Suppressor macrophage treated with lipopolysaccharide for 4 hours (primary cell): ENCODE measurements at regions not wholly inside any gene's neighbourhood (a gene's known extent, or its start where the extent isn't known, plus 50 kb on each side); places are given as distances from the start of the nearest gene placed in this dataset.
"Not testable (repeated sequence)": the region's sequence is repeated elsewhere in the genome, so short reads cannot be mapped to it uniquely, and the experiment has no call there.

Experiments used
- DNase-seq: peaks from one replicate; pipeline ENCODE4 v3.0.0-alpha.2; 2020

GRCh38 chr1:238419209-238419608 is 528.5 kb upstream of the ZP4 start:
- no peak for DNase-seq

DNA sequence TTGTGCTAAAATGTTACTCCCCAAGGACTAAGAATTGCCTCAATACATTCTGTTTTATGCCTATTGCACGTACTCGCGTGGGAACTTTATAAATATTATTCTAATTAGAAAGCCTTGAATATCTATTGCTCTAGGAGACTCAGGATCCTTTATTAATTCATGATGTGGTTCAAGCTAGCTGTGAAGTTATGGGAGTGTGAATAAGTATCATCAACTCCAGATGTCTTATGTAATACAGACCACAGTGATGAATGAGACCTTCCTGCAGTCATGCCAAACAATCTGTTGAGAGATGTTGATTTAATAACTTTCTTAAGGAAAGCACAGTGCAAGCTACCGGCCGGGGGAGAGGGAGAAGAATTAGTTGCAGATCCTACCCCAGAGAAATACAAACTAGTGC is 519.2 kb upstream of the ZP4 start:
- no peak for DNase-seq

GRCh38 chr1:238409191-238409850 is 518.6 kb upstream of the ZP4 start:
- peak; percentile 53 for DNase-seq

DNA sequence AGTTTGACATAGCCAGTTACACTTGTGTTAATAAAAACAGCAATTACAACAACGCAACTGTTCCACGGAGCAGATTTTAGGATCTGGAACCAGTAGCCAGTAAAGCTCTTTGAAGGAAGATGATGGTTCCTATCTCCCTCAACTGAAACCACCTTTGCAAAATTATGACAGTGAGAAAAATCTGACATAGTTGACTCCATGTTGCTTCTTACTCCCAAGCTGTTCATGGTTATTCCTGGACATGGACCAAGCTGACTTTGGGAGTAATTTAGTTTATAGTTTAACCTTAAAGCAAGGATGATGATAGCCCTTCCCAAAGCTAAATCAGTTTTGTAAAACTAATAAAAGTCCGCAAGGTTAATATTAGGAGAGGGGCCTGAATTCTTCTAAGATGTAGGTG is 518.0 kb upstream of the ZP4 start:
- DNase-seq = no peak

GRCh38 chr1:238406098-238406860 is 515.6 kb upstream of the ZP4 start:
- DNase-seq = no peak

DNA sequence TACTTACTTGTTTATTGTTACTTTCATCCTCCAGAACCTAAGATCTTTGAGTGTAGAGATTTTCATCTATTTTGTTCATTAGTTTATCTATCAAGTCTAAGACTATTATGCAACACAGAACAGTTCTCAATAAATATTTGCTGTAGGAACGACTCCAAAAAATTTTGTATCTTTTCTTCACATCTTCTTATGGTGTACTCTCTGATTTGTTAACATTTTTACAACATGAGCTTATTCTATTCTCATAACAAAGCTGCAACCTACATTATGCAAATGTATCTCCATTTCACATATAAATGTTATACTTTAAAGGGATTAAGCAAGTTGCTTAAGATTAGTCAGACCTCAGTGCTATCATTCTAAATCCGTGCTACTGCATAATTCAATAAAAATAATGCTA is 514.2 kb upstream of the ZP4 start:
- no peak for DNase-seq

DNA sequence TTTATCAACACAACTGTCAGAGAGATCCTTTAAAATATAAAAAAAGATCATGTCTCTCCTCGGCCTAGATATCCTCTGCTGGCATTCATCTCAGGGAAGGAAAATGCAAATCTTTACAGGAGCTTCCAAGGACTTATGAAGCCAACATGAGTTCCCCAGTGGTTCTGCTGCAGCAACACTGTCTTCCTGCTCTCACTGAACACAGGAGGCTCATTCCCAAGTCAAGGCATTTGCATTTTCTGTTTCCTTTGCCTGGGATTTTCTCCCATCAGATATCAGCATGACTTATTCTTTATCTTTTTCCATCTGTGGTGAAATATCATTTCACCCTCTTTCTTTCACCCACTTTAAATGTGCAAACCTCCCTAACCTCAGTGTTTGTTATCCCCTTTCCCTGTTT is 513.8 kb upstream of the ZP4 start:
- no peak for DNase-seq

DNA sequence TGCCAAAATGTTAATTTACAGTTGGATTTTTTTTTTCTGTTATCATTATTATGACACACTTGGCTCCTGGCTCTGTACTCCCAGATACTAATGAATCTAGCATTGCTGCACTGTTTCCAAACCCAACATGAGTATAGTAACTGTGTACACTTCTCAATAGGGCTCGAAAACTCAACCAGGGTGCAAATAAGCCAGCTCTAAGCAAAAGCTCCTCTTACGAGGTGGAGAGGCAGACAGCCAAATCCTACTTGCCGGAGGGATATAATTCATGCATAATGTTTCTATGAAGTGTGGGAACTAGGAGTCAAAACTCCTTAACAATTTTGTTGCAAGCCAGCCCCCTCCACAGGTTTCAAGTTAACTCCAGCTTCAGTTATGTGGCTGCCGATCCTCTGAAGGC is 510.4 kb upstream of the ZP4 start:
- no peak for DNase-seq

- DNase-seq = no peak
These were observed 508.8 kb upstream of the ZP4 start for GRCh38 chr1:238399558-238399957.

- DNase-seq = no peak
These were observed 505.4 kb upstream of the ZP4 start for GRCh38 chr1:238396140-238396539.

- no peak for DNase-seq
These were observed 493.7 kb upstream of the ZP4 start for GRCh38 chr1:238384381-238384780.

- no peak for DNase-seq
These were observed 489.4 kb upstream of the ZP4 start for GRCh38 chr1:238380167-238380566.

- DNase-seq = not testable (repeated sequence)
These were observed 488.7 kb upstream of the ZP4 start for GRCh38 chr1:238379446-238379845.

GRCh38 chr1:238377280-238377919 is 486.7 kb upstream of the ZP4 start:
- DNase-seq = no peak

DNA sequence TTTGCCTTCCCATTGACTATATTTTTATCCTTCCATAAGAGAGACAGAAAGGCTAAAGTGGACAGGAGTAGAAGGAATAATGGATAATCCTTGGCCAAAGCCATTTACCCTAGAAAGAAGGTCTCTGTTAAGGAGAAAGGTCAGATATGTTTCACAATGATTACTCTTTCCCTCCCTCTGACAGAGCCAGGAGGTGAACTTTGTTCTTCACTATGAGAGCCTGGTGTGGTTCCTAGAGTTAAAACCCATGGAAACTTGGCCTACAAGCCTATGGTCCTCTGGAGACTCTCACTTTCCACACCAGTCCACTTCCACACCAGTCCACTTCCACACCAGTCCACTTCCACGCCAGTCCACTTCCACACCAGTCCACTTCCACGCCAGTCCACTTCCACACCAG is 479.9 kb upstream of the ZP4 start:
- no peak for DNase-seq

- no peak for DNase-seq
These were observed 473.6 kb upstream of the ZP4 start for GRCh38 chr1:238364214-238364892.

DNA sequence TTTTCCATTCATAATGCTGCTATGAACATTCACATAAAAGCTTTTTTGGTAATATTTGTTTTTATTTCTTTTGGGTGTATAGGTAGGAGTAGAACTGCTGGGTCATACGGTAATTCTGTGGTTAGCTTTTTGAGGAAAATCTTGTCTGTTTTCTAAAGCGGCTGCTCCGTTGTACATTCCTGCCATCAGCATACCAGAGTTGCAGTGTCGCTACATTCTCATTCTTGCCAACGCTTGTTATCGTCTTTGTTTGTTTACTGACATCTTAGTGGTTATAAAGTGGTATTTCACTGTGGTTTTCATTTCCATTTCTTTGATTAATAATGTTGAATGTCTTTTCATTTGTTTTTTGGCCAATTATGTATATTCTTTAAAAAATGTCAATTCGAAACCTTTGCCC is 469.8 kb upstream of the ZP4 start:
- DNase-seq = no peak

GRCh38 chr1:238350471-238350870 is 459.7 kb upstream of the ZP4 start:
- no peak for DNase-seq

GRCh38 chr1:238346340-238346739 is 455.6 kb upstream of the ZP4 start:
- no peak for DNase-seq

- no peak for DNase-seq
These were observed 455.1 kb upstream of the ZP4 start for GRCh38 chr1:238345837-238346236.

DNA sequence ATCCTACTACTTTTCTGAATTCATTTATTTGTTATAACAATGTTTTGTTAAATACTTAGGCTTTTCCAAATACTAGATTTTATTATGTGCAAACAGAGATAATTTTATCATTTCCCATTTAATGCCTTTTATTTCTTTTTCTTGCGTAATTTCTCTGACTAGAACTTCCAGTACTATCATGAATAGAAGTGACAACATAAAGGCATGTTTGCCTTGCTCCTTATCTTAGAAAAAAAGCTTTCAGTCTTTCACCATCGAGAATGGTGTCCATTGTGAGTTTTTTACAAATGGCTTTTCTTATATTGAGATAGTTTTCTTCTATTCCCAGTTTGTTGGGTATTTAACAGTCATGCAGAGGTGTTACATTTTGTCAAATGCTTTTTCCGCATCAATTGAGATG is 453.1 kb upstream of the ZP4 start:
- no peak for DNase-seq

DNA sequence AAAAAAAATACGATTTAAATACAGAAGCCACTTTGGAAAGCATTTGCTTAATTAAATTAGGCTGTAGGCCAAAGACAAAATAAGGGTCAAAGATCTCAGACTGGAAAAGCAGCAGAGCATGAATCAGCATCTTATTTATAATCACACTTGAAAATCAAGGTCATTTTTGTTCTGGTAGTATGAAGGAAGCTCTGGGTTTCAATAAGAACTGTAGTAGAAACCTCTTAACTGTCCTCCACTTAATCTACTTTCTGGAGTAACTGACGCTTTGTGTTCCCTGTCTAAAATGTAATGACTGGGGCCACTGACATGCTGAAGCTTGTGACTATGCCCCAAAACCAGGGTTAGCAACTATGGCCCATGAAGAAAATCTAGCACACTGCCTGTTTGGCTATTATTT is 450.7 kb upstream of the ZP4 start:
- no peak for DNase-seq

DNA sequence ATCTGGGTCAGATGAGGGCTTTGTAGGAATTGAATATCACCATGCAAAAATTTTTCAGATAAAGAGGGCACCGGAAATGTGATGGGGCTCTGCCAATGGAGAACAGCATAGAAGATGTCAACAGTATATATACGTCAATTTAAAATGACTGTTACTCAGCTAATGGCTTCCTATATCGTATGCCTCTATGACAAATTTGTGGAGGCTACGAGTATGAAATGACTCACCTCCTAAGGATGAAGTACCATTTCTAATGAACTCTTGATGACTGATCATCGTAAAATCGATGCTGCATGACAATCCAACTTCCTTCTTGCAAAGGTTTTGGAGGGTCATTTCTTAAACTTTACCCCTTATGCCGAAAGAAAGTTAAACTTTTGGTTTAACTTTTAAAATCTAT is 450.3 kb upstream of the ZP4 start:
- no peak for DNase-seq

DNA sequence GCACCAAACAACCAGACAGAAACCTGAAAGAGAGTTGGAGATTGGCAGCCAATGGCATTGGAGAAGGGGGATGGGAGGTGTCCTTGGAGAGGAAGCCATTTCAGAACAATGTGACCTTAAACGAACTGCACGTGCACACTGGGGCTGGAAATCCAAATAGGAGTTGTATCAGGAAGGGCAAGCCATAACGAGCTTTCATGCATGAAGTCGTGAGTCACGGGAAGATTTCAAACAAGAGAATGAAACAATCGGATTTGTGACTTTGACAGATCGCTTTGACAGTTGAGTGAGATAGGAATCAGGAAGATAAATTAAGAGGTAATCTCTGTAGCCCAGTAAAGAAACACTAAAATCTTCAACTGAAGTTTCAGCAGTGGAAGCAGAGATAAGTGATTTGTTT is 445.8 kb upstream of the ZP4 start:
- no peak for DNase-seq
